Testis (tissue), 2 donors: ENCODE measurements at regions not wholly inside any gene's neighbourhood (a gene's known extent, or its start where the extent isn't known, plus 50 kb on each side); places are given as distances from the start of the nearest gene placed in this dataset.

Experiments
- DNase-seq: peaks from one replicate; pipeline ENCODE4 v3.0.0-alpha.2; 2019
- H3K27ac ChIP-seq, 2 donors: fragments of 200-600 bp; sonication (generic); one replicate each; pipeline ENCODE4 v1.5.1; 2019
- H3K27me3 ChIP-seq: fragments of 200-600 bp; sonication (generic); one replicate; pipeline ENCODE4 v1.5.1; 2019
- H3K36me3 ChIP-seq: fragments of 200-600 bp; sonication (generic); one replicate; pipeline ENCODE4 v1.5.1; 2017; ENCODE audit warnings: low read depth; ENCODE audit errors: missing control alignments
- H3K4me1 ChIP-seq: fragments of 200-600 bp; sonication (generic); one replicate; pipeline ENCODE4 v1.5.1; 2019
- H3K4me3 ChIP-seq, 2 donors: fragments of 200-600 bp; sonication (generic); one replicate each; pipeline ENCODE4 v1.5.1; 2017 to 2019
- H3K9me3 ChIP-seq: fragments of 200-600 bp; sonication (generic); one replicate; pipeline ENCODE4 v1.5.1; 2017
- POLR2A ChIP-seq: fragments of 450-650 bp; IDR thresholded peaks from one replicate; pipeline ENCODE4 v1.6.1; 2017; ENCODE audit warnings: antibody characterized with exemption, mild to moderate bottlenecking, moderate library complexity
- WGBS, 2 donors: methylation state at CpG; one replicate each; pipeline ENCODE4 v1.1.5; 2018; 5-methylcytosine and 5-hydroxymethylcytosine counted together
- intact Hi-C: fragments of 100-400 bp; cut with DNase I; formaldehyde crosslinking; loops from one replicate; pipeline ENCODE4 v1.15.1; 2023; ENCODE audit warnings: low total_unique reads
- TF ChIP-seq, protein P1 (sequence below), 3 experiments: fragments of 450-650 bp in 2 of 3; fragments of 200-600 bp in 1 of 3; sonication (generic) in 1 of 3; IDR thresholded peaks; one replicate each; pipeline ENCODE4 v1.5.1; 2016 to 2019; ENCODE audit warnings: antibody characterized with exemption in 3 of 3, mild to moderate bottlenecking in 2 of 3, moderate library complexity in 1 of 3

GRCh38 chr14:84850595-84850994 lies 679.3 kb upstream of the FLRT2 start:
- TF ChIP-seq, protein P1, sequence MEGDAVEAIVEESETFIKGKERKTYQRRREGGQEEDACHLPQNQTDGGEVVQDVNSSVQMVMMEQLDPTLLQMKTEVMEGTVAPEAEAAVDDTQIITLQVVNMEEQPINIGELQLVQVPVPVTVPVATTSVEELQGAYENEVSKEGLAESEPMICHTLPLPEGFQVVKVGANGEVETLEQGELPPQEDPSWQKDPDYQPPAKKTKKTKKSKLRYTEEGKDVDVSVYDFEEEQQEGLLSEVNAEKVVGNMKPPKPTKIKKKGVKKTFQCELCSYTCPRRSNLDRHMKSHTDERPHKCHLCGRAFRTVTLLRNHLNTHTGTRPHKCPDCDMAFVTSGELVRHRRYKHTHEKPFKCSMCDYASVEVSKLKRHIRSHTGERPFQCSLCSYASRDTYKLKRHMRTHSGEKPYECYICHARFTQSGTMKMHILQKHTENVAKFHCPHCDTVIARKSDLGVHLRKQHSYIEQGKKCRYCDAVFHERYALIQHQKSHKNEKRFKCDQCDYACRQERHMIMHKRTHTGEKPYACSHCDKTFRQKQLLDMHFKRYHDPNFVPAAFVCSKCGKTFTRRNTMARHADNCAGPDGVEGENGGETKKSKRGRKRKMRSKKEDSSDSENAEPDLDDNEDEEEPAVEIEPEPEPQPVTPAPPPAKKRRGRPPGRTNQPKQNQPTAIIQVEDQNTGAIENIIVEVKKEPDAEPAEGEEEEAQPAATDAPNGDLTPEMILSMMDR (IDR thresholded peaks at IDR 0.05) = no peak
- no peak for TF ChIP-seq POLR2A
- Histone ChIP-seq H3K36me3 (no peaks in the 10 kb centered on the region), H3K27ac (no peak overlapping the region), H3K4me3 (no peak overlapping the region), H3K27me3 (no peaks in the 10 kb centered on the region), H3K4me1 (no peaks in the 10 kb centered on the region), H3K9me3 (no peaks in the 10 kb centered on the region)
- intact Hi-C loops = no loop called here
- no peak for DNase-seq

DNA sequence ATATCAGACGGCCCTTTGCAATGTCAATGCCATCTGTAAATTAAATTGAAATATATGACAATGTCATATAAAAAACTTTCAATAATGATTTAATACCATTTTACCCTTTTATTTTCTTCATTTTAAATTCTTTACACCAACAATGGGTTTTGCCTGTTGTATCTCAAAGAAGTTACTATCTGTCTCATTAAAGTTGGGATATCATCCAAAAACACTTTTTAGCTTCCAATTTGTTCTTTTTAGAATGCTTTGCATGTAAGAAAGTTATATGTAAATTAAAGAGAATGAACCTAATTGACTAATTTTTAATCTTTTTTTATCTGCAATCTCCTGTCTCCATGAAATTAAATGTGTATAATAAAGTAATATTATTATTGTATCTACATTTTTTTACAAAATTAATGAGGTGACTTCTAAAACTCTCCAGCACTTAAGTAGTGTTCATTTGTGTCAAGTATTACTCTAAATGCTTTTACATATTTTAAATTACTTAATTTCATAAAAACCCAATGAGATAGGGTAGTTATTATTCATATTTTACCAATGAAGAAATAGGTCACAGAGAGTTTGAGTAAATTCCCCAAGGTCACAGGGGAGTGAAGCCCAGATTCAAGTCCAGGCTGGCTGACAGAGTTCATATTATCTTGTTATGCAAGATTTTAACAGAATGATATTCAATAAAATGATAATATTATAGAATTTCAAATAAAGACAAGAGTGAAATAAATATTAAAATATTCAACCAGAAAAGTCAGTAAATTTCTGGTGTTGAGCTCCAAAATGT lies 673.0 kb upstream of the FLRT2 start:
- Histone ChIP-seq H3K4me1 (no peaks in the 10 kb centered on the region), H3K27me3 (no peaks in the 10 kb centered on the region), H3K36me3 (no peaks in the 10 kb centered on the region), H3K27ac (no peak overlapping the region), H3K9me3 (no peaks in the 10 kb centered on the region), H3K4me3 (no peak overlapping the region)
- no peak for DNase-seq
- intact Hi-C loops = no loop called here
- TF ChIP-seq, protein P1 (IDR thresholded peaks at IDR 0.05) = no peak
- TF ChIP-seq POLR2A = no peak
- WGBS, 2 donors = 74 to 75% methylated on average over 1 of the region's 1 CpG

DNA sequence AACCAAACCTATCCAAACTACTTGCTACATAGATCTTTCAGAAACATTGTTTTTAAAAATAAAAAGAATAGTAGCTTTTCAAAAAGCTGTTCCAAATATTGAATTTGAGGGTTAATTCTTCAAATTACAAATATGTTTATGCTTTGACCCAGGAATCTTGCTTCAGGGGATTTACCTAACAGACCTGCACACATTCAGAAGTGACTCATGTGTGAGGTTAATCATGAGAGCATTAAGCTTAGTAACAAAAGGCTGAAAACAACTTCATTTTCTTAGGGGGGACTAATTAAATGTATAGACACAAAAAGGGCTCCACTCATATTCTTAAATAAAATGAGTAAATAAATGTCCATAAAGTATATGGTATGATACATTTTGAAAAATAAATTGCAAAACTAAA lies 672.4 kb upstream of the FLRT2 start:
- Histone ChIP-seq H3K27me3 (no peaks in the 10 kb centered on the region), H3K9me3 (no peaks in the 10 kb centered on the region), H3K4me1 (no peaks in the 10 kb centered on the region), H3K4me3 (no peak overlapping the region), H3K36me3 (no peaks in the 10 kb centered on the region), H3K27ac (no peak overlapping the region)
- no peak for DNase-seq
- intact Hi-C loops = no loop called here
- TF ChIP-seq POLR2A = no peak
- TF ChIP-seq, protein P1 (IDR thresholded peaks at IDR 0.05) = no peak

DNA sequence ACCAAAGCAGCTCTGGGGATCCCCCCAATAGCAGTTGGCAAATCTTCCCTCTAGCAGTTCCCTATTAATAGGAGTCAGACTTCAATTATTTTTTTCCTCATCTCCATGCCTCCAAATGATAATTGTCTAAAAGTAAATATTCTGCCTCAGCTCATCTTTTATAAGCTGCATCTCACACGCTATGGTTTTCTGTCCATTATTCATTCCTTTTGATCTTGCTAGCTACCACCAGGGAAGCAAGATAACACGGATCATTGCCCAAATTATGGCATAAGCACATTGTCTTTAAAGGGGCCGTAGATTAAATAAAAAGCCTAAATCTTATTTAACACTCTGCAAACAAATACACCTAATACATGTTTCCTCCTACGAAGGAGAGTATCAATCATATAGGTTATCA lies 670.8 kb upstream of the FLRT2 start:
- no peaks in the 10 kb centered on the region for H3K9me3 ChIP-seq
- H3K27ac ChIP-seq = no peak overlapping the region
- WGBS, 2 donors = 75 to 87% methylated on average over 4 of the region's 4 CpGs
- intact Hi-C loops = no loop called here
- H3K4me1 ChIP-seq = no peaks in the 10 kb centered on the region
- no peak overlapping the region for H3K4me3 ChIP-seq
- TF ChIP-seq POLR2A = no peak
- TF ChIP-seq, protein P1 (IDR thresholded peaks at IDR 0.05) = no peak
- H3K36me3 ChIP-seq = no peaks in the 10 kb centered on the region
- H3K27me3 ChIP-seq = no peaks in the 10 kb centered on the region
- DNase-seq = no peak
